ENCODE measurements at regions not wholly inside any gene's neighbourhood (a gene's known extent, or its start where the extent isn't known, plus 50 kb on each side); places are given as distances from the start of the nearest gene placed in this dataset.

DNA sequence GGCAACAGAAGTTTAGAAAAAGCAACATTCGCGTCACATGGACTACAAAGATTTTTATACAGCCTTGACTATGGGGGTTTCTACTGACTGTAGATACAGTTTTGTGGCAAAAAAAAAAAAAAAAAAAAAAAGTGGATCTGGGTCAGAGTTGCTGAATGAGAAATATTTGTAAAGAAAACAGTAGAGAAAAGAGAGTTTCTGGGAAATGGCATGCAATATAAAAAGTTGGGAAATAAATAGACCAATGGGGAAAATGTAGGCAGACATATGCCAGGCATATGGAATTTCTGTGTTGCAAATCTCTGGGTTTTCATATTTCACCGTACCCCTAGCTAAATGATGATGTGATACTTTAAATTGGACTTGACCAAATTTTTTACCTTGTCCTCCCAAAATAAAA, 315.3 kb downstream of the EFNB2 start:
- H3K4me3 Mint-ChIP-seq: no peak overlapping the region
- ATAC-seq: no peak
- no peak overlapping the region for H3K27ac Mint-ChIP-seq
- H3K4me1 Mint-ChIP-seq: no peaks in the 10 kb centered on the region
- H3K9me3 Mint-ChIP-seq: no peaks in the 10 kb centered on the region
- no peaks in the 10 kb centered on the region for H3K27me3 Mint-ChIP-seq
- H3K36me3 Mint-ChIP-seq: no peaks in the 10 kb centered on the region

DNA sequence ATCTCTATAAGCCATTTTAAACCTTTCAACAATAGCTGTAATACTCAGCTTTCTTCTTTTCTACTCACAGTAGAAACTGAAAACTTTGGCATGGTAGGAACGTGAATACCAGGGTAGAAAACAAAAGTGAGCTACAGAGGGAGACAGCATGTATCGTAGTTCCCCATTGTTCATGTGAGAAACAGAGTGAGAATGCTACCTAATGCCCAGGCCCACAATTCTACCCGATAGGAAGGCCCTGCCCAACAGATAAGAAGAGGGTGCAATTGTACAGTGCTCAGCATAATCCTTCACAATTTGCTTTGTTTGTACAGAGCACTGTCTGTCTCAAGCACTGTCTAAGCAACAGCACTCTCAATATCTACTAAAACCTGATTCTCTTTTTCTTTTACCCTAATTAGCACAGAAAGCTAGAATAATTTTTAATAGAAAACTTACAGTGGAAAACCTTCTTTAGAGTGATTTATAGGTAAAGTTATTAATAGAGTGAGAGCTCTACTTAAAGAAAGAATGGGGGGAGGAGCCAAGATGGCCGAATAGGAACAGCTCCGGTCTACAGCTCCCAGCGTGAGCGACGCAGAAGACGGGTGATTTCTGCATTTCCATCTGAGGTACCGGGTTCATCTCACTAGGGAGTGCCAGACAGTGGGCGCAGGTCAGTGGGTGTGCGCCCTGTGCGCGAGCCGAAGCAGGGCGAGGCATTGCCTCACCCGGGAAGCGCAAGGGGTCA, 322.3 kb downstream of the EFNB2 start:
- no peak overlapping the region for H3K27ac Mint-ChIP-seq
- no peaks in the 10 kb centered on the region for H3K9me3 Mint-ChIP-seq
- no peak overlapping the region for H3K4me3 Mint-ChIP-seq
- no peaks in the 10 kb centered on the region for H3K4me1 Mint-ChIP-seq
- no peaks in the 10 kb centered on the region for H3K27me3 Mint-ChIP-seq
- no peaks in the 10 kb centered on the region for H3K36me3 Mint-ChIP-seq
- no peak for ATAC-seq

DNA sequence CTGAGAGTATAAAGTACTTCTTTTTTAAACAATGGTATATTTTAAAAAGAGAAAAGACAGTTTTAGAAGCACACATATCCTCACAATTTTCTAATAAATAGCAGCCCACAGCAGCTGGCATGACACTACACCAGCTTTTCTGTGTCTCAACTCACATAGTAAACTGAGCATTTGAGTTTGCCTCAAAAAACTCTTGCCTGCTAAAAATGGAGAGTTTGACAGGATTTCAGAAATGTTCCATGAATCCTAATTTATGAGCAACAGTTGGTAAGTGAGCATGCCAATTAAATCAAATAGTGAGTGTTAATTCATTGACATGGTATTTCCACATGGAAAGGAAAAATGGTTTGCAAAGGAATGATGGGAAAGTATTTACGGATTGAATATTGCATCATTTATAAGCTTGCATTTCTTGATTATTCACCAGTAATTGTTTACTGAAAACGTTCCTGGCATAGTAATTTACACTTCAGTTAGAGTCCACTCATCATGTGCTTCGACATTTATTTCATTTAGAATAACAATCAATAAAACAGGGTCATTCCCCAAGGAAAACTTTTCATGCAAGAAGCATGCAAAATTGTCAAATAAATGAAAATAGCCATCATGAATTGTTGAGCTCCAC, 323.0 kb downstream of the EFNB2 start:
- no peaks in the 10 kb centered on the region for H3K4me1 Mint-ChIP-seq
- no peak for ATAC-seq
- H3K9me3 Mint-ChIP-seq: no peaks in the 10 kb centered on the region
- no peak overlapping the region for H3K4me3 Mint-ChIP-seq
- H3K27me3 Mint-ChIP-seq: no peaks in the 10 kb centered on the region
- no peak overlapping the region for H3K27ac Mint-ChIP-seq
- no peaks in the 10 kb centered on the region for H3K36me3 Mint-ChIP-seq

GRCh38 chr13:106210324-106210723, 325.1 kb downstream of the EFNB2 start:
- Mint-ChIP-seq H3K9me3 (no peaks in the 10 kb centered on the region), H3K27me3 (no peaks in the 10 kb centered on the region), H3K27ac (no peak overlapping the region), H3K4me1 (no peaks in the 10 kb centered on the region), H3K36me3 (no peaks in the 10 kb centered on the region), H3K4me3 (no peak overlapping the region)
- ATAC-seq: no peak

DNA sequence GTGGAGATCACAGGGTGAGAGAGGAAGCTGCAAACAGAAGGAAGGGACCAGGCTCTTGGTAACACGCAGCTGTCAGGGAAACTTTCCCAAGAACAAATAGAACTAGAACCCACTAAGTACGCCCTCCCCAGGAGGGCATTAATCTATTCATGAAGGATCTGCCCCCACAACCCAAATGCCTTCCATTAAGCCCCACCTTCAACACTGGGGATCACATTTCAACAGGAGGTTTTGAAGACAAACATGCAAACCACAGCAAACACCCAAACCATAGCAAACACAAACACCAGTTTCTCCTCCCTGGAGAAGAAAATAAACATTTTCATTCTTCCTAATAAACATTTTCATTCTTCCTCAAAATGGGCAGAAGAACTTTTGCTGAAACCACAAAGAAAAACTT, 329.6 kb downstream of the EFNB2 start:
- Mint-ChIP-seq H3K9me3 (no peaks in the 10 kb centered on the region), H3K4me1 (no peaks in the 10 kb centered on the region), H3K27me3 (no peaks in the 10 kb centered on the region), H3K4me3 (no peak overlapping the region), H3K36me3 (no peaks in the 10 kb centered on the region), H3K27ac (no peak overlapping the region)
- no peak for ATAC-seq

DNA sequence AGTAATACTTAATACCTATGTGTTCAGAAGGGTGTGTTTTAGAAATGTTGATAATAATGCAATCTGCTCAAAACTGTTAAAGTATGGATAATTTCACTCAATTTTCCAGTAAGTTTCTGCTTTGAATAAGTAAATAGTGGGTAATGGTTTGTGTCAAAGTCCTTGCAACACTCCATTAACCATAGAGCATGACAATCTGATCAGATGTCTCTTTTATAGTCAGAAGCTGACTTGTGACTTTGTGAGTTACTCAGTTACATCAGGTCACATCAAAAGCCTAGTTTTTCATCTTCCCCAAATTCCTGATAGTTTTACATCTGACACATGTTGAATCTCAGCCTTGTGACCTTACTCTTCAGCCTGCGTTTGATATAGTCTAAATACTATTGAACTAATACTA, 338.0 kb downstream of the EFNB2 start:
- H3K4me1 Mint-ChIP-seq: no peaks in the 10 kb centered on the region
- H3K9me3 Mint-ChIP-seq: peaks cover under 1% of the 10 kb centered on the region
- H3K27me3 Mint-ChIP-seq: no peaks in the 10 kb centered on the region
- no peak for ATAC-seq
- H3K36me3 Mint-ChIP-seq: no peaks in the 10 kb centered on the region
- H3K4me3 Mint-ChIP-seq: no peak overlapping the region
- no peak overlapping the region for H3K27ac Mint-ChIP-seq

DNA sequence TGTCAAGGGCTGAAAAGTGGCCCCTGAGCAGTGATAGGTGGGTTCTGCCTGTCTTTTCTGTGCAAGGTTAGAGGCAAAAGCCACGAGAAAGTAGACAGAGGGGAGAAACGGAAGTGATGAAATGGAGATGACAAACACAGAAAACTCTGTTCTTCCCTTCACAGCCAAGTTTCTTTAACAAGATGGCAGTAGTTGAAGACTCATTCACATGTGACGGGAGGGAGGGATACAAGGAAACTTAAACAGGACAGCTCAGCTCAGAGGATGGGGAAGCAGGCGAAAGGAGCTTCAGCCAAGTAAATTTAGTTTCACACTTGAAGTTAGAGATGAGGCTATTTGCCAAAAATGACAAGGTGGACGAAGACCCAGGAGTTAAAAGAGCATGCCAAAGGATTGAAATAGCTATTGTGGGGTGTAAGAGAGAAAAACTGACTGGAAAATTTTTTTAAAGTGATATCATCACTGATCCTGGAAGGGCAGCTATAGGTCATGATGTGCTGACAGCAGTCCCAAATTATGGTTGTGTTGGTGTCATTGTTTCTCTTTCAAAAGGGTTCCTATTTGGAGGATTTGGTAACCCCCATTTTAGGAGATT, 347.9 kb downstream of the EFNB2 start:
- ATAC-seq: no peak
- Mint-ChIP-seq H3K4me3 (no peak overlapping the region), H3K27me3 (no peaks in the 10 kb centered on the region), H3K9me3 (peaks cover 10% of the 10 kb centered on the region), H3K4me1 (no peaks in the 10 kb centered on the region), H3K27ac (no peak overlapping the region), H3K36me3 (no peaks in the 10 kb centered on the region)

DNA sequence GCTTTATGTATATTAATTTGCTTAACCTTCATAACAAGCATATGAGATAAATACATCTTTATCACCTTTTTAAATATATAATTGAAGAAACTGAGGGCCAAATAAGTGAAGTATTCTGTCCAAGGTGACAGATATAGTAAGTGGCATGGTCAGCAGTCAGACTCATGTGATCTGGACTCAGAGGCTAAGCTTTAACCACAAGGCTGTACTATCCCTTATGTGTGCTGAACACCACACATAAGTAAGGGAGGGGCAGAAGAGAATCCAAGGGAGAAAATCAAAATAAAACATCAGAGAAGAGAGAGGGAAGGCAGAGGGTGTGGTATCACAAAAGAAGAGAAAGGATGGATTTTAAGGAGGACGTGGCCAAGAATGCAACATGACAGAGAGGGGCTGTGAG, 348.4 kb downstream of the EFNB2 start:
- H3K4me1 Mint-ChIP-seq: no peaks in the 10 kb centered on the region
- peaks cover 6% of the 10 kb centered on the region for H3K9me3 Mint-ChIP-seq
- H3K27me3 Mint-ChIP-seq: no peaks in the 10 kb centered on the region
- H3K36me3 Mint-ChIP-seq: no peaks in the 10 kb centered on the region
- no peak overlapping the region for H3K27ac Mint-ChIP-seq
- no peak overlapping the region for H3K4me3 Mint-ChIP-seq
- ATAC-seq: no peak

DNA sequence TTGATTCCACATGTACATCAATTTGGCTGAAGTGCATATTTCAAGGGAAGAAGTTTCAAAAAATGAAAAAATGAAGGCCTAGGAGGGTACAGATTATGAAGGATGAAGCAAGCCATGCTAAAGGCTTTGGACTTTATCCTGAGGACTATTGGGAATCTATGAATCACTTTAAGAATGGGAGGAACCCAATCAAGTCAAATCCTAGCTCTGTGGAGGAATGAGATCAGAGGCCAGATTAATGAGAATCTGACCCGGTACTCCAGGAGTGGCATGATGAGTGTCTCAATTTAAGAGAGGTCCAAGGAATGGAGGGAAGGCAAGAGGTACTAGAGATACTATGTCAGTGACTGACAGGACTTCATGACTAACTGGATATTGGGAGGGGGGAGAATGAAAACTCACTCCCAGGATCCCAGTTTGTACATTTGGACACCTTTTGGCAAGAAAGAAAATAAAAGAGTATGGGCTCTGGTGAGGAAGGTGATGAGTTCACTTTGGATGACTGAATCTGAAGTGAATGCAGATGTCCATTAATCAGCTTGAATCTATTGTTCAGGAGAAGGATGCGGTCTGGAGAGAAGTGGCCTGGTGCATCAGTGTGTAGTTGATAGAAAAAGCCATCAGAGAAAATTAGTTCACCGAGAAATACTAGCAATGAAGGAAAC, 349.0 kb downstream of the EFNB2 start:
- ATAC-seq: no peak
- peaks cover 6% of the 10 kb centered on the region for H3K9me3 Mint-ChIP-seq
- no peaks in the 10 kb centered on the region for H3K4me1 Mint-ChIP-seq
- H3K27me3 Mint-ChIP-seq: no peaks in the 10 kb centered on the region
- no peak overlapping the region for H3K4me3 Mint-ChIP-seq
- H3K27ac Mint-ChIP-seq: no peak overlapping the region
- no peaks in the 10 kb centered on the region for H3K36me3 Mint-ChIP-seq

GRCh38 chr13:106184790-106185189, 350.7 kb downstream of the EFNB2 start:
- no peak for ATAC-seq
- Mint-ChIP-seq H3K36me3 (no peaks in the 10 kb centered on the region), H3K9me3 (peaks cover 6% of the 10 kb centered on the region), H3K27me3 (no peaks in the 10 kb centered on the region), H3K4me3 (no peak overlapping the region), H3K4me1 (no peaks in the 10 kb centered on the region), H3K27ac (no peak overlapping the region)

DNA sequence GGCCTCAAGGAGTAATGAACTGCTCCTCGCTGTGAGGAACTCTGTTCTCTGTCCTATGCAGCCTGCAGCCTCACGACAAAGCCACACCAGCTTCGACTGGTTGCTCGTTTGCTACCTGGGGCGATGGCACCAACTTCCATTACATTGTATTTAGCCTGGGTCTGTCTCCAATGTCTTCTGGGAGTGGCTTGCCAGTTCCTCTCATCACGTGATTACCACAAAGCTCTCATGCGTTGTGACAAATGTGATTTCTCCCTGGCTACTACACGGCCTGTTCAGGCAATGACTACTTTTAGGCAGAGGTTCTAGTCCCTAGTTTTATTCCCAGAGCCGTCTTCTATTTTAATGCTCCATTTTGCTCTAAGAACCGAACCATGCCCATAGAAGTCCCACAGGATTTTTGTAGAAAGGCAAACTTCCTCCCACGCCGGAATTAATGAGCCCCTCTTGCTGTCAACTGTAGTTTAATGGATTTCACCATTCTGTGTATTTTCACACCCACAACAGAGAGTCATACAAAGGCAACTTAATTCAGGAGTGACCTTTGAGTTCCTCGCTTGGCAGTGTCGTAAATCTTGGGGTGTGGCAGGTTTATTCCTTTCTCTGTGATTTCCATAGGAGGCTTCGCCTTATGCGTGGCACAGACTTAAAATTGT, 351.9 kb downstream of the EFNB2 start:
- no peak for ATAC-seq
- Mint-ChIP-seq H3K36me3 (no peaks in the 10 kb centered on the region), H3K4me3 (no peak overlapping the region), H3K27me3 (no peaks in the 10 kb centered on the region), H3K9me3 (peaks cover 6% of the 10 kb centered on the region), H3K27ac (no peak overlapping the region), H3K4me1 (no peaks in the 10 kb centered on the region)

GRCh38 chr13:106182404-106182803, 353.1 kb downstream of the EFNB2 start:
- Mint-ChIP-seq H3K27me3 (no peaks in the 10 kb centered on the region), H3K4me3 (no peak overlapping the region), H3K36me3 (no peaks in the 10 kb centered on the region), H3K27ac (no peak overlapping the region), H3K4me1 (no peaks in the 10 kb centered on the region), H3K9me3 (peaks cover 6% of the 10 kb centered on the region)
- ATAC-seq: no peak

DNA sequence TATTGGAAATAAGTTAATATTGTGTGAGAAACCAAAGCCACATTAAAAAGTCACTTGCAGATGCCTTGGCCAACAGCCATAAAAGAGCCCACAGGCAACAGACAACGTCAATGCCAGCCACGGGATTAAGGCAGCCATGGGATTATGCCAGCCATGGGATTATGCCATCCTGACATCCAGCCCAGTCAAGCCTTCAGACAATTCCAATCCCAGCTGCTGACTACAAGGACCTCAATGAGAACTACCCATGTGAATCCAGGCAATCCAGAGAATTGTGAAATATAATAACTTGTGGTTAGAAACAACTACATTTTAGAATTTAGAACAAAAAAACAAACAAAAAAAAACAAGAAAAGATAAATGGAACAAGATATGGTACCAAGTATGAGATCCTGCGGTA, 356.6 kb downstream of the EFNB2 start:
- Mint-ChIP-seq H3K4me1 (no peaks in the 10 kb centered on the region), H3K36me3 (no peaks in the 10 kb centered on the region)
- no peak for ATAC-seq

GRCh38 chr13:106177146-106177545, 358.3 kb downstream of the EFNB2 start:
- ATAC-seq: no peak
- Mint-ChIP-seq H3K36me3 (no peaks in the 10 kb centered on the region), H3K4me1 (no peaks in the 10 kb centered on the region), H3K27me3 (no peaks in the 10 kb centered on the region), H3K27ac (no peak overlapping the region), H3K4me3 (no peak overlapping the region), H3K9me3 (no peaks in the 10 kb centered on the region)

More for the DNA sequence above, 356.6 kb downstream of the EFNB2 start:
- Mint-ChIP-seq H3K4me3 (no peak overlapping the region), H3K9me3 (no peaks in the 10 kb centered on the region), H3K27me3 (no peaks in the 10 kb centered on the region), H3K27ac (no peak overlapping the region)

- no peaks in the 10 kb centered on the region for H3K9me3 Mint-ChIP-seq
- H3K4me3 Mint-ChIP-seq: no peak overlapping the region
- H3K27me3 Mint-ChIP-seq: no peaks in the 10 kb centered on the region
- no peak for ATAC-seq
- no peaks in the 10 kb centered on the region for H3K36me3 Mint-ChIP-seq
- no peak overlapping the region for H3K27ac Mint-ChIP-seq
- H3K4me1 Mint-ChIP-seq: no peaks in the 10 kb centered on the region
Measured at GRCh38 chr13:106176117-106176516, 359.3 kb downstream of the EFNB2 start.
